ENCODE measurements at regions not wholly inside any gene's neighbourhood (a gene's known extent, or its start where the extent isn't known, plus 50 kb on each side); places are given as distances from the start of the nearest gene placed in this dataset.
"Not testable (repeated sequence)": the region's sequence is repeated elsewhere in the genome, so short reads cannot be mapped to it uniquely, and the experiment has no call there.

DNA sequence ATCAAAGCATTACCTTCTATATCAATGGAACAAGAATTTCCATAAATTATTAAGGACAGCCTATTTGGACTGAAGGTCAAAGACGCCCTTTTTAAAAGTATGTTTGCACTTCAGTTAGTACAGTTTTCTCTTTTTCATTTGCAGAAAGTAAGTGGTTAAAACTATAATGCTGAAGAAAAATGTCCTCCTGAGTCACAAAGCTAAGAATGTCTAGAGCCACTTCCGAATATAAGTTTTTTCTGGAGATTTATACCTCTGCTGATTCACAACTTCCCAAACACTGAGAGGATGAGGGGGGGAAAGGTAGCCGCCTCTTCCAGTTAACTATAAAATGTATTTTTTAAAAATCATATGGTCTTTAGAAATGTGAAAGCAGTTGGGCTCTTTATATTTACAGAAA is 84.9 kb downstream of the DUSP6 start:
- ChIA-PET CTCF (no interaction called here), POLR2A (no interaction called here)
- H3K4me3 ChIP-seq (ENCODE audit: low read depth, low read length), result no peak overlapping the region
- TF ChIP-seq, protein P1, sequence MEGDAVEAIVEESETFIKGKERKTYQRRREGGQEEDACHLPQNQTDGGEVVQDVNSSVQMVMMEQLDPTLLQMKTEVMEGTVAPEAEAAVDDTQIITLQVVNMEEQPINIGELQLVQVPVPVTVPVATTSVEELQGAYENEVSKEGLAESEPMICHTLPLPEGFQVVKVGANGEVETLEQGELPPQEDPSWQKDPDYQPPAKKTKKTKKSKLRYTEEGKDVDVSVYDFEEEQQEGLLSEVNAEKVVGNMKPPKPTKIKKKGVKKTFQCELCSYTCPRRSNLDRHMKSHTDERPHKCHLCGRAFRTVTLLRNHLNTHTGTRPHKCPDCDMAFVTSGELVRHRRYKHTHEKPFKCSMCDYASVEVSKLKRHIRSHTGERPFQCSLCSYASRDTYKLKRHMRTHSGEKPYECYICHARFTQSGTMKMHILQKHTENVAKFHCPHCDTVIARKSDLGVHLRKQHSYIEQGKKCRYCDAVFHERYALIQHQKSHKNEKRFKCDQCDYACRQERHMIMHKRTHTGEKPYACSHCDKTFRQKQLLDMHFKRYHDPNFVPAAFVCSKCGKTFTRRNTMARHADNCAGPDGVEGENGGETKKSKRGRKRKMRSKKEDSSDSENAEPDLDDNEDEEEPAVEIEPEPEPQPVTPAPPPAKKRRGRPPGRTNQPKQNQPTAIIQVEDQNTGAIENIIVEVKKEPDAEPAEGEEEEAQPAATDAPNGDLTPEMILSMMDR (IDR thresholded peaks at IDR 0.05; ENCODE audit: insufficient read depth, low read length, missing control alignments), result no peak
- DNase-seq (ENCODE audit: low read depth, low spot score), result no peak

DNA sequence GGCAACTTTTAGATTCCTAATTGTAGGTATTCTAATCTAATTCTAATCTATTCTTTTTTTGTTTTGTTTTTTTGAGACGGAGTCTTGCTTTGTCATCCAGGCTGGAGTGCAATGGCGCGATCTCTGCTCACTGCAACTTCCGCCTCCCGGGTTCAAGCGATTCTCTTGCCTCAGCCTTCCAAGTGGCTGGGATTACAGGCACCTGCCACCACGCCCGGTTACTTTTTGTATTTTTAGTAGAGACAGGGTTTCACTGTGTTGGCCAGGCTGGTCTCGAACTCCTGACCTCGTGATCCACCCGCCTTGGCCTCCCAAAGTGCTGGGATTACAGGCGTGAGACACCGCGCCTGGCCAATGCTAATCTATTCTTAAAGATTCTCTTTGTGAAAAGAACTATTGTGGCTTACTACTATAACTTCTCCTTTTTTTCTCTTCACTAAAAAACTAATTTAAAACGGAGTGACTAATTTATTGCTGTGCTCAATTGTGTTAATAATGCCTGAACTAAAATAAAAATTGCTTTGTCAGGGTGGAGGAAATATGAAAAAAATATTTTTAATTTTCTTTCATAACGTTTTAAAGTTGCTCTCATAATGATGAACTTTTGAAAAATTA is 85.6 kb downstream of the DUSP6 start:
- POLR2A ChIA-PET; H3K4me3 ChIP-seq (ENCODE audit: low read depth, low read length); CTCF ChIA-PET; DNase-seq (ENCODE audit: low read depth, low spot score): not testable (repeated sequence)

DNA sequence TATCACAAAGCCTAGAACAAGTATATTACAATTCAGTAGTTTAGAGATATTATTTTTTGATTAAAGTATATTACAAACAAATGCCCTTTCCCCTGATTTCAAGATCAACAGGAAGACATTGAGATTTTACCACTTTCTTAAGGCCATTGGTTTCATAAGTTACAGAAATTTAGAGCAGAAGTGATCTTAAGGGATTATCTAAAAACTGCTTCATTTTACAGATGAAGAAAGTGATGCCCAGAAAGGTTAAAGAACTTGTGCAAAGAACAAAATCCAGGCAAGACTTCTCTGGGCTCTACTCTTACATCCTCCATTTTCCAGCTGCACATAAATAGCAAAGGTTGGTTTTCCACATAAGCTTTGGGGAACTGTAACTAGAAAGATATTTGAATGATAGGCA is 87.5 kb downstream of the DUSP6 start:
- DNase-seq (ENCODE audit: low read depth, low spot score), result no peak
- CTCF ChIA-PET, result no interaction called here
- H3K4me3 ChIP-seq (ENCODE audit: low read depth, low read length), result no peak overlapping the region
- TF ChIP-seq, protein P1 (IDR thresholded peaks at IDR 0.05; ENCODE audit: insufficient read depth, low read length, missing control alignments), result no peak
- POLR2A ChIA-PET, result no interaction called here

DNA sequence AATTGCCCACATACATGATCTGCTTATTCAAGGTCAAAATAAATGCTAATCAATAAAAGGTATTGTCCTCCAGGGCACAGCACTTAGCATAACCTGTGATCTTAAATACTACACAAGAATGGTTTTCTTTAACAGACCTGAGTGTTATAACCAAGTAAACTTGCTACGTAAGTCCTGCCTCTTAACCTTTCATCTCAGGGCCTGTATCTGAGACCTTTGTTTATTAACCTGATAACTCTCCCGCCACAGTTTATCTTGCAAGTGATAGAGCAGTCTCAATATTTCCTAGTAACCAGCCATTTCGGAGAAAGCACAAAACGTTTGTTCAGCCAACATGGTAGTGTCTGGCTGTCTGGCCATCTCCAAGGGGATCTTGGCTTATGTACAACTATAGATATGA is 88.4 kb downstream of the DUSP6 start:
- no peak overlapping the region for H3K4me3 ChIP-seq (ENCODE audit: low read depth, low read length)
- POLR2A ChIA-PET, result no interaction called here
- no peak for DNase-seq (ENCODE audit: low read depth, low spot score)
- CTCF ChIA-PET, result no interaction called here
- TF ChIP-seq, protein P1 (IDR thresholded peaks at IDR 0.05; ENCODE audit: insufficient read depth, low read length, missing control alignments), result no peak

DNA sequence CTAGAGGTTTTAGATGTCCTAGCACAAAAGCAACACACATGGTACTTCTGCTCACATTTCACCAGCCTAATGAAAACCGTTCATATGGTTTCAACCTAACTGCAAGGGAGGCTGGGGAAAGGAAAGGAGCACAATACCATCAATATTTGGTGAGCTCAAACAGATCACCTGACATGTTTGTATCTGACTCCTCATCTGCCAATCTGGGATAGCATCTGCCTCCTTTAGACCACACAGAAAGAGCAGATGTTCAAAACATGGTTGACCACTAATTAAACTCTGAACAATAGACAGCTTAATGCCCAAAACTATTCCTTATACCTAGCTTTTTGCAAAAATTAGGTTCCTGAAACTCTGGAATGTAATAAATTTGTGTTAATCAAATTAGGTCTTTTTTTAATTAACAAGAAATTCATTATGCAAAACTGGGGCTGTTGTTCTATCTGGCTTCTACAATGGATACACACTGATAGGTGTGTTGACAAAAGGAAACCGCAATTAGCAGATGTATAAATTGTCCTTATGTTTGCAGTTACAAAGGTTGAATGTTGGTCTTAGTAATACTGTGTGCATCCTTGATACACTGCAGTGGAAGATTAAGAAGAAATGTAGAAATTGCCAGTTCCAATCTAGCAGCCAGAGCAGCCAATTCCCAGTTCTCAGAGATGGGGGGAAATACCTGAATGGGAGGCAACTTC is 89.3 kb downstream of the DUSP6 start:
- no peak for DNase-seq (ENCODE audit: low read depth, low spot score)
- ChIA-PET POLR2A (no interaction called here), CTCF (interaction anchor here (1.0 kb wide), 1 partner anchor 27 kb away, joined by 3 read pairs; no protein-coding TSS in a partner anchor)
- TF ChIP-seq, protein P1 (IDR thresholded peaks at IDR 0.05; ENCODE audit: insufficient read depth, low read length, missing control alignments), result no peak
- no peak overlapping the region for H3K4me3 ChIP-seq (ENCODE audit: low read depth, low read length)

DNA sequence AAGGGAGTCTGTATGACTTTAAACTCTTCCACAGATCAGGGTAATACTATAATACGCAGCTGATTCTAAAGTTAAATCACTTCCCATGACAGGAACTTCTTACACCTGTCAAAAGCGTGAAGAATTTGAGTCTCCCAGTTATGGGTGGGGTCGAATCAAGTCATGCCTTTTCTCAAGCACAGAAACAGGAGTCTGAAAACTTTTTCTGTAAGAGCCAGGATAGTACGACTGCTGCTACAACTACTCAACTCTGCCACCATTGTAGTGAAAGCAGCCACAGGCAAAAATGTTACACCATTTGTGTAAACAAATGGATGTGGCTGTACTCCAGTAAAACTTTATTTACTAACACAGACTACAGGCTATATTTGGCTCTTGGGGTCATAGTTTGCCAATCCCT is 90.3 kb downstream of the DUSP6 start:
- CTCF ChIA-PET, result no interaction called here
- no peak overlapping the region for H3K4me3 ChIP-seq (ENCODE audit: low read depth, low read length)
- TF ChIP-seq, protein P1 (IDR thresholded peaks at IDR 0.05; ENCODE audit: insufficient read depth, low read length, missing control alignments), result no peak
- DNase-seq (ENCODE audit: low read depth, low spot score), result no peak
- POLR2A ChIA-PET, result no interaction called here
